ENCODE measurements at regions not wholly inside any gene's neighbourhood (a gene's known extent, or its start where the extent isn't known, plus 50 kb on each side); places are given as distances from the start of the nearest gene placed in this dataset.

DNA sequence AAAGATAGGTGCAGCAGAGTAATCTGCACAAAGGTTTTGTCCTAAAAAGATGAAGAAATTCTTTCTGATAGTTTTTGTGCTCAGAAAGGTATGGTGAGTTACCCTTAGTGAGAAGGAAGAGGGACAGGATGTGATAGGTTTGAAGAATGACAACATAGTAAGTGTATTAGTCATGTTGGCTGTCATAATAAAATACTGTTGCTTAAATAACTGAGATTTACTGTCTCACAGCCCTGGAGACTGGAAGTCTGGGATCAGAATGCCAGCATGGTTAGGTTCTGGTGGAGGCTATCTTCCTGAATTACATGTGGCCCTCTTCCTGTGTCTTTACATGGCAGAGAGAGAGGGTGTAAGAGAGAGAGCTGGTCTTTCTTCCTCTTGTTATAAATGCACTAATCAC, 965.2 kb downstream of the TTLL7 start:
- no peak overlapping the region for H3K4me3 ChIP-seq
- intact Hi-C loops (cut with DNase I) = no loop called here
- H3K27me3 ChIP-seq = no peaks in the 10 kb centered on the region
- no peak for ATAC-seq
- peaks cover 0 to 22% (median 0%) of the 10 kb centered on the region in 11 donors for H3K9me3 ChIP-seq
- DNase-seq = no peak
- TF ChIP-seq, protein P1, sequence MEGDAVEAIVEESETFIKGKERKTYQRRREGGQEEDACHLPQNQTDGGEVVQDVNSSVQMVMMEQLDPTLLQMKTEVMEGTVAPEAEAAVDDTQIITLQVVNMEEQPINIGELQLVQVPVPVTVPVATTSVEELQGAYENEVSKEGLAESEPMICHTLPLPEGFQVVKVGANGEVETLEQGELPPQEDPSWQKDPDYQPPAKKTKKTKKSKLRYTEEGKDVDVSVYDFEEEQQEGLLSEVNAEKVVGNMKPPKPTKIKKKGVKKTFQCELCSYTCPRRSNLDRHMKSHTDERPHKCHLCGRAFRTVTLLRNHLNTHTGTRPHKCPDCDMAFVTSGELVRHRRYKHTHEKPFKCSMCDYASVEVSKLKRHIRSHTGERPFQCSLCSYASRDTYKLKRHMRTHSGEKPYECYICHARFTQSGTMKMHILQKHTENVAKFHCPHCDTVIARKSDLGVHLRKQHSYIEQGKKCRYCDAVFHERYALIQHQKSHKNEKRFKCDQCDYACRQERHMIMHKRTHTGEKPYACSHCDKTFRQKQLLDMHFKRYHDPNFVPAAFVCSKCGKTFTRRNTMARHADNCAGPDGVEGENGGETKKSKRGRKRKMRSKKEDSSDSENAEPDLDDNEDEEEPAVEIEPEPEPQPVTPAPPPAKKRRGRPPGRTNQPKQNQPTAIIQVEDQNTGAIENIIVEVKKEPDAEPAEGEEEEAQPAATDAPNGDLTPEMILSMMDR (IDR thresholded peaks at IDR 0.05) = no peak
- H3K36me3 ChIP-seq = no peaks in the 10 kb centered on the region
- no peak overlapping the region for H3K27ac ChIP-seq
- H3K4me1 ChIP-seq = no peaks in the 10 kb centered on the region

DNA sequence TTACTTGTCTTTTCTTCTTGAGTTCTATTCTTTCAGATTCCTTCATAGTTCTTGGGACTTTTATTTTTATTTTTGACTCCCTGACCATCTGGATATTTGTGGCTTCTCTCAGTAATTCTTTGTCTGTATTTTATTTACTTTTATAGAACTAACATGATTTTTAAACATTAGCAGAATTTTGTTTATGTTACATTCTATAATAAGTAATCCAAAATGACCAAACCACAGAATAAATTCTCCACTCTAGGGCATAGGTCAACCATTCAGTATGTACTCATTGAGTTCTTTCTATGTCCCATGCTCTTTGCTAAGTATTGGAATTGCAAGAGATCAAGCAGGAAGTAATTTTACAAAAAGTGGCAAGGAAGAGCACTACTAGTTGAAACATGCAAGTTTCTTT, 969.0 kb downstream of the TTLL7 start:
- peak in 1 of 8 donors; percentile 38 for ATAC-seq
- H3K36me3 ChIP-seq = no peaks in the 10 kb centered on the region
- peaks cover 0 to 2% (median 0%) of the 10 kb centered on the region in 9 donors for H3K4me1 ChIP-seq
- no peaks in the 10 kb centered on the region for H3K27me3 ChIP-seq
- no peak overlapping the region for H3K27ac ChIP-seq
- peaks cover 0 to 5% (median 0%) of the 10 kb centered on the region in 11 donors for H3K9me3 ChIP-seq
- no peak for DNase-seq
- TF ChIP-seq, protein P1 (IDR thresholded peaks at IDR 0.05) = no peak
- H3K4me3 ChIP-seq = no peak overlapping the region
- intact Hi-C loops (cut with DNase I) = no loop called here

DNA sequence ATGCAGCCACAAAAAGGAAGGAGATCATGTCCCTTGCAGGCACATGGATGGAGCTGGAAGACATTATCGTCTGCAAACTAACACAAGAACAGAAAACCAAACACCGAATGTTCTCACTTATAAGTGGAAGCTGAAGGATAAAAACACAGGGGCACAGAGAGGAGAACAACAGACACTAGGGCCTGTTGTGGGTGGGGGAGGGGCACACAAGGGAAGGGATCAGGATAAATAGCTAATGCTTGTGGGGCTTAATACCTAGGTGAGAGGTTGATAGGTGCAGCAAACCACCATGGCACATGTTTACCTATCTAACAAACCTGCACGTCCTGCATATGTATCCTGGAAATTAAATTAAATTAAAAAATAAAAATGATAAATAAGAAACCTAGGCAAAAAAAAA, 969.9 kb downstream of the TTLL7 start:
- Histone ChIP-seq H3K4me3 (no peak overlapping the region), H3K9me3 (peaks cover 0 to 5% (median 0%) of the 10 kb centered on the region in 11 donors), H3K4me1 (peaks cover 0 to 10% (median 0%) of the 10 kb centered on the region in 9 donors), H3K27me3 (no peaks in the 10 kb centered on the region), H3K36me3 (no peaks in the 10 kb centered on the region), H3K27ac (no peak overlapping the region)
- no peak for ATAC-seq
- DNase-seq = no peak
- intact Hi-C loops (cut with DNase I) = no loop called here
- TF ChIP-seq, protein P1 (IDR thresholded peaks at IDR 0.05) = no peak
- 95 to 97% methylated on average over 3 of the region's 3 CpGs for WGBS, 2 donors

DNA sequence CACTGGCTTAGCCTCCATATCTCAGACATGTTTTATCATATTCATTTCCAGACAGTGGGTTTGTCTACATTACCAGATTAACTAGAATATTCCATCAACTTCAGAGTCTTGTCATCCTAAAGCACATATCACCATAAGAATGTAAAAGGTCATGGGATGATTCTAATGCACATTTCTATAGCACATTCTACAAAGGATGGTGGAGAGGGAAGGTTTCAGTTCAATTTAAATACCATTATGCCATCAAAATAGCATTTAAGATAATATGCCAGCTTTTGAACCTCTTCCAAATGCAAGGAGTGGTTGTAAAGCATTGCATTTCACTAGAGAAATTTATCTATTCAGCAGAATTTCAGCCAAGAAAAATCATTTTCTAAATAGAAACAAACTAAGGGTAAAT, 970.5 kb downstream of the TTLL7 start:
- peaks cover 0 to 5% (median 0%) of the 10 kb centered on the region in 11 donors for H3K9me3 ChIP-seq
- ATAC-seq (no peak), DNase-seq (no peak)
- H3K27ac ChIP-seq = no peak overlapping the region
- no peaks in the 10 kb centered on the region for H3K27me3 ChIP-seq
- no peak overlapping the region for H3K4me3 ChIP-seq
- H3K36me3 ChIP-seq = no peaks in the 10 kb centered on the region
- TF ChIP-seq, protein P1 (IDR thresholded peaks at IDR 0.05) = no peak
- H3K4me1 ChIP-seq = peaks cover 0 to 16% (median 0%) of the 10 kb centered on the region in 9 donors
- intact Hi-C loops (cut with DNase I) = no loop called here

DNA sequence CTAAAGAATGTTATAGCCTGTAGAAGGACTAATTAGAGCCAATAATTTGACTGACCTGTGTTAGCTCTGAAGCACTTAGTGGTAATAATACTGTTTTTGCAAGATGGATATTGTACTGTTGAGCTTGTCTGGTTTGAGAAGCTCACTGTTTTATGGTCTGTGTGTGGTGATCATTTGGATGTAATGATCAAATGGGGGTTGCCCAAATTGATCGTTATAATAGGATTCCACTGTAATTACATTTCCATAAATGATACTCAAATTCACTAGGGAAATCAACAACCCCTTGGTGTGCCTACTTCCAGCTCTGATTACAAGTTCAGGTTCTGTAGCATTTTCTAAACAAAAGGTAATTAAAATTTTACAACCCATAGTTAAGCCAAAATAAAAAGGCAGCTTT, 971.4 kb downstream of the TTLL7 start:
- DNase-seq (no peak), ATAC-seq (no peak)
- intact Hi-C loops (cut with DNase I) = no loop called here
- Histone ChIP-seq H3K27me3 (no peaks in the 10 kb centered on the region), H3K4me3 (no peak overlapping the region), H3K4me1 (peaks cover 0 to 18% (median 0%) of the 10 kb centered on the region in 9 donors), H3K27ac (no peak overlapping the region), H3K36me3 (no peaks in the 10 kb centered on the region), H3K9me3 (peaks cover 0 to 5% (median 0%) of the 10 kb centered on the region in 11 donors)
- WGBS, 2 donors = 81 to 86% methylated on average over 1 of the region's 1 CpG
- TF ChIP-seq, protein P1 (IDR thresholded peaks at IDR 0.05) = no peak
